ENCODE measurements at regions not wholly inside any gene's neighbourhood (a gene's known extent, or its start where the extent isn't known, plus 50 kb on each side); places are given as distances from the start of the nearest gene placed in this dataset.

DNA sequence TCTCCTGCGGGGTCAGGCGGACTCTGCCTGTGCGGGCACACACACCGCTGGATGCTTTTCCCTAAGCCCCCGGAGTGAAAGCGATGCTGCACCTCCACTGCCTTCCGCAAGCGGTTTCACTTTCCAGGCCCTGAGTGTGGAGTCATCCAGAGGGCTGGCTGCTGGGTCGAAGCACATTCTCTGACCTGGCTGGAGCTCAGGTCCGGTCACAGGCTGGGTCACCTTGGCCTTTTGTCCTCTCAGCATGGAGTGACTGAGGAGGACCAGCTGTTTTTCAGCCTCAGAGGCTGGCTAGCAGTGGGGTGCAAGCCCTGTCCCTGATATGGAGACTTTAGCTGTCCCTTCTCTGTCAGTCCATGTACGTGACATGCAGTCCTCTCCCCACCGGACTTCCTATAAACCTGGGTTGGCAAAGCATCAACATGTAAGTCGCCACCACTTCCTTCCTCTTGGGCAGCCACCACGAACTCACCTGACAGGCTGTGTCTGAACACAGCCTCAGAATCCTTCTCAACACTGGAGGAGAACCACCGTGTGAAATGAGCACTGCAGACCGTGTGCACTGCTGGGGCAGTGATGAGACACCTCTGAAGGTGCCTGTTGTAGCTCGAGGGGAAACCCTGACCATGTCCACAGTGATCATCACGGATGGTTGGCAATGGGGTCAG, 51.3 kb downstream of the GADD45G start:
- Histone ChIP-seq H3K4me1 (ENCODE audit: control insufficient read depth in 1 of 2, insufficient read depth in 2 of 2, low read length in 2 of 2) (no peaks in the 10 kb centered on the region), H3K36me3 (ENCODE audit: control insufficient read depth in 1 of 2, insufficient read depth in 2 of 2, low read length in 1 of 2) (no peaks in the 10 kb centered on the region), H3K9me3 (ENCODE audit: control insufficient read depth, low read length) (no peaks in the 10 kb centered on the region), H3K4me3 (ENCODE audit: low read length in 2 of 2) (no peak overlapping the region), H3K27me3 (ENCODE audit: control insufficient read depth in 1 of 2, insufficient read depth in 2 of 2, low read length in 1 of 2) (no peaks in the 10 kb centered on the region), H3K27ac (ENCODE audit: low read depth in 1 of 2, low read length in 2 of 2) (no peak overlapping the region)
- intact Hi-C loops (cut with DNase I), result no loop called here
- 92 to 93% methylated on average over 18 of the region's 18 CpGs for WGBS, 2 donors
- ATAC-seq (ENCODE audit: low FRiP score) (peak; percentile 34), DNase-seq (no peak)

DNA sequence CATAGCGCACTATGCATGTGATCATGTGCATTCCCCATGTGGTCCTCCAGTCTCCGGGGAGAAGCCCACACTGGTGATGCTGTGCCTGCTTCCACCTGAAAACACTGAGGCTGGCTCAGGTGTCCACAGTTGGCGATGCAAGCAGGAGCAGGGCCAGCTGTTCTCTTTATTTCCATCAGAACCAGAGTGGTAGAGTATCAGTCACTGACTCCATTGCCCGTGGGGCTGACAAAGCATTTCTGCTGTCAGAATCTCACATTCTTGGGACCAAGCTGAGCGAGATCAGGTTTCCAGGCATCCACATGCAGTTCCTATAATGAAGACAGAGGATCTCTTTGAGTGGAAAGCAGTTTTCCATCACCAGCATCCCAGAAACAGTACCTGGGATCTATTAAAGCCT, 52.5 kb downstream of the GADD45G start:
- H3K4me3 ChIP-seq (ENCODE audit: low read length in 2 of 2), result no peak overlapping the region
- H3K9me3 ChIP-seq (ENCODE audit: control insufficient read depth, low read length), result no peaks in the 10 kb centered on the region
- 92 to 97% methylated on average over 5 of the region's 5 CpGs for WGBS, 2 donors
- no peaks in the 10 kb centered on the region for H3K4me1 ChIP-seq (ENCODE audit: control insufficient read depth in 1 of 2, insufficient read depth in 2 of 2, low read length in 2 of 2)
- no peak overlapping the region for H3K27ac ChIP-seq (ENCODE audit: low read depth in 1 of 2, low read length in 2 of 2)
- no peaks in the 10 kb centered on the region for H3K36me3 ChIP-seq (ENCODE audit: control insufficient read depth in 1 of 2, insufficient read depth in 2 of 2, low read length in 1 of 2)
- DNase-seq (no peak), ATAC-seq (ENCODE audit: low FRiP score) (no peak)
- no peaks in the 10 kb centered on the region for H3K27me3 ChIP-seq (ENCODE audit: control insufficient read depth in 1 of 2, insufficient read depth in 2 of 2, low read length in 1 of 2)
- intact Hi-C loops (cut with DNase I), result no loop called here

DNA sequence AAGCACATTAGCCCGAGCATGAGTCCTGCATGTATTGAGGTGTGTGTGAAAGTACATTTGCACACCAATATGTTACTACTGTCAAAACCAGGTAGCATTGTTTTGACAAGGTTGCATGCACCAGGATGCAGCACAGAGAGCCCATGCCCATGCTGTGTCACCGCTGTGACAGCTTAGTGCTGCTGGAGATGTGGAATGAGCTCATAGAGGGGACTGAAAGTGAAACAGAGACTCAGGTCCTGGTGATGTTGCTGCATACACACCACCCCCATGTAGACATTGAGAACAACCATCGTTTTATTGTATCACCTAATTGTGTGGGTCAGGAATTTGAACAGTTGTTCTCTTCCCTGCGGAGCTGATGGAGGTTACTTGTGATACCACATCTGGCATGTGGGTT, 53.0 kb downstream of the GADD45G start:
- intact Hi-C loops (cut with DNase I), result no loop called here
- ATAC-seq (ENCODE audit: low FRiP score) (no peak), DNase-seq (no peak)
- Histone ChIP-seq H3K9me3 (ENCODE audit: control insufficient read depth, low read length) (no peaks in the 10 kb centered on the region), H3K27ac (ENCODE audit: low read depth in 1 of 2, low read length in 2 of 2) (no peak overlapping the region), H3K4me3 (ENCODE audit: low read length in 2 of 2) (no peak overlapping the region), H3K4me1 (ENCODE audit: control insufficient read depth in 1 of 2, insufficient read depth in 2 of 2, low read length in 2 of 2) (no peaks in the 10 kb centered on the region), H3K27me3 (ENCODE audit: control insufficient read depth in 1 of 2, insufficient read depth in 2 of 2, low read length in 1 of 2) (no peaks in the 10 kb centered on the region), H3K36me3 (ENCODE audit: control insufficient read depth in 1 of 2, insufficient read depth in 2 of 2, low read length in 1 of 2) (no peaks in the 10 kb centered on the region)
- WGBS, 2 donors, result 87 to 90% methylated on average over 4 of the region's 4 CpGs

DNA sequence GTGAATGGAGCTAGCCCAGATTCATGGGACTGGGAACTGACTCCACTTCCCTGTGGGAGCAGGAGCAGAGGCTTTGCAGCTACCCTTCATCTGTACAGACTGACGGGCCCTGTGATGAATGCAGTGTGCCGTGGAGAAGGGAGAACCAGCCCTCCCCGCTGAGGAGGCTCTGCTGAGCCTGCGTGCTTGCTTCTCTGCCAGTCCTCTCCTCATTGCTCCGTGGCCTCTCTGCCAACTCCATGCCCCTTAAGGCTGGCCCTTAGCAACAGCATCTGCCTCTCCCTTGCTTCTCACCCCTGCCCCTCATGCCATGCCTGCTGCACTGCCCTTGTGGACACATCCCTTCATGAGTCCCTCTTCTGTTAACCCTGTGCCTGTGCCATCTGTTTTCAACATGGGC, 53.6 kb downstream of the GADD45G start:
- no peak for DNase-seq

DNA sequence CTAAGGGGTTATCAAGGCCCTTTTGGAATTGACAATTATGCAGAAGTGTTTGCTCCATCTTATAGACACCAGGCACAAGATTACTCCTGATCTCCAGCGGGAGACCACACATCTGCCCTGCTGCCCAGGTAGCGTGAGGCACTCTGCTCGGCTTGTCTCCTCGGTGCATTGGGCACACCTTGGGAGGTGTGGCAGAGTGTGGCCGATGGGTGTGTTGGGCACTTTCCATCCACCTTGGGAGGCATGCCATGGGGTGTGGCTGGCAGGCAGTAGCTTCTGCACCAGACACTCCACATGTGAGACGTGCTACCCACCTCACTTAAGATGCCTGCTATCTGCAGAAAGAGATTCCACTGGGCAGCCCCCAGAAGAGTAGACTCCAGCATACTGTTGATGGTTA, 54.1 kb downstream of the GADD45G start:
- Histone ChIP-seq H3K27ac (ENCODE audit: low read depth in 1 of 2, low read length in 2 of 2) (no peak overlapping the region), H3K4me1 (ENCODE audit: control insufficient read depth in 1 of 2, insufficient read depth in 2 of 2, low read length in 2 of 2) (no peaks in the 10 kb centered on the region), H3K9me3 (ENCODE audit: control insufficient read depth, low read length) (no peaks in the 10 kb centered on the region), H3K36me3 (ENCODE audit: control insufficient read depth in 1 of 2, insufficient read depth in 2 of 2, low read length in 1 of 2) (no peaks in the 10 kb centered on the region), H3K27me3 (ENCODE audit: control insufficient read depth in 1 of 2, insufficient read depth in 2 of 2, low read length in 1 of 2) (no peaks in the 10 kb centered on the region), H3K4me3 (ENCODE audit: low read length in 2 of 2) (no peak overlapping the region)
- WGBS, 2 donors, result 91% methylated on average over 6 of the region's 6 CpGs
- intact Hi-C loops (cut with DNase I), result no loop called here
- DNase-seq (no peak), ATAC-seq (ENCODE audit: low FRiP score) (no peak)

More for the DNA sequence above, 53.6 kb downstream of the GADD45G start:
- no peaks in the 10 kb centered on the region for H3K9me3 ChIP-seq (ENCODE audit: control insufficient read depth, low read length)
- intact Hi-C loops (cut with DNase I), result no loop called here
- no peaks in the 10 kb centered on the region for H3K27me3 ChIP-seq (ENCODE audit: control insufficient read depth in 1 of 2, insufficient read depth in 2 of 2, low read length in 1 of 2)
- H3K27ac ChIP-seq (ENCODE audit: low read depth in 1 of 2, low read length in 2 of 2), result no peak overlapping the region
- H3K4me1 ChIP-seq (ENCODE audit: control insufficient read depth in 1 of 2, insufficient read depth in 2 of 2, low read length in 2 of 2), result no peaks in the 10 kb centered on the region
- H3K4me3 ChIP-seq (ENCODE audit: low read length in 2 of 2), result no peak overlapping the region
- 44 to 47% methylated on average over 5 of the region's 5 CpGs for WGBS, 2 donors
- H3K36me3 ChIP-seq (ENCODE audit: control insufficient read depth in 1 of 2, insufficient read depth in 2 of 2, low read length in 1 of 2), result no peaks in the 10 kb centered on the region
- no peak for ATAC-seq (ENCODE audit: low FRiP score)

DNA sequence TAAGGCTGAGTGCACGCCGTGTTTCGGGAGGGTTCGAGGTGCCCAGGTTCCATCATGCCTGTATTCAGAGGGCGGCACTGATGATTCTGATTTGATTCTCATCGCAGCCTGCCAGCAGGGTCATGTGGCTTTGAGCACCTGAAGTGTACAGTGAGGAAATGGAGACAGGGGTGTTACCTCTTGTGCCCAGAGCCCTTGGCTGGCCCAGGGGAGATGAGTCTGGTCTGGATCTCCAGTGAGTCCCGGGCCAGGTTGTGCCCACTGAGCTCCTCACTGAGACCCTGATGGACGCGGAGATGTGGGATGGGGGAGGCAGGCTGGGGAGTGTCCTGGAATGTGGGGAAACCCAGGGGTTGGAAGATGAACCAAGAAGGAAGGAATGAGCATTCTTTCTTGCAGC, 54.7 kb downstream of the GADD45G start:
- ATAC-seq (ENCODE audit: low FRiP score) (no peak), DNase-seq (no peak)
- Histone ChIP-seq H3K27ac (ENCODE audit: low read depth in 1 of 2, low read length in 2 of 2) (no peak overlapping the region), H3K36me3 (ENCODE audit: control insufficient read depth in 1 of 2, insufficient read depth in 2 of 2, low read length in 1 of 2) (no peaks in the 10 kb centered on the region), H3K4me3 (ENCODE audit: low read length in 2 of 2) (no peak overlapping the region), H3K27me3 (ENCODE audit: control insufficient read depth in 1 of 2, insufficient read depth in 2 of 2, low read length in 1 of 2) (no peaks in the 10 kb centered on the region), H3K9me3 (ENCODE audit: control insufficient read depth, low read length) (no peaks in the 10 kb centered on the region), H3K4me1 (ENCODE audit: control insufficient read depth in 1 of 2, insufficient read depth in 2 of 2, low read length in 2 of 2) (no peaks in the 10 kb centered on the region)
- intact Hi-C loops (cut with DNase I), result no loop called here
- 96% methylated on average over 9 of the region's 9 CpGs for WGBS, 2 donors

DNA sequence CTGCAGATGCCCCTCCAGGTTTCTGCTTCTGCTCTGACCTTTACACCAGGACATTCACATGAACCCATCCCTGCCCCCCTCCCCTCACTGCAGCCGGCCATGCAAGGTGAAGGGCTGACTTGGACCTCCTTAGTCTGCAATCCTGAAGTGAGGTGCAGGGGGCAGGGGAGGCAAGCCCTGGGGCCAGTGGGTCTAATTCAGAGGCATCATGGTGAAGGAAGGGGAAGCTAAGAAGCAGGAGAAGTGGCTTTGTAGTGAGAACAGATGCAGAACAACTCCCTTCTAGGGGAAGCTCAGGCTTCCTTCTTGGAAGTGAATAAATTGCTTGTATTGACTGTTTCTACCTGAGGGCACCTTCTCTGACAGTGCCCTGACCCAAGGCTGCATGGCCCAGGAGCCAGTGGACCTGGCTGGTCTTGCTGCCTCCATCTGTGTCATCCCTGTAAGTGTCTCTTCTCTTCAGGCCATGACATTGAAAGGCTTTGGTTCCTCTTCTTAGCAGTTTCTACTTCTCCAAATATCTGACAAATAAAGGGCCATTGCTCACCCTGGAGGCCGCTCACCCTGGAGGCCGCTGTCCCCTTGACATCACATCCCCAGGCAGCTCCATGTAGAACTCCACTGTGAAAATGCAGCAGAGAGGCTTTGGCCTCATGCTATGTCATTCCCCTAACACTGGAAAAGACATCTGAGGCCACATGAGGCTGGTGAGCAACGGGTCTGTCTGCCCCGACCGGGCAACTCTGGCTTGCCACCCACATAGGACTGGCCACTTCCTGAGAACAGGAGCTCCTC, 55.3 kb downstream of the GADD45G start:
- ATAC-seq (ENCODE audit: low FRiP score), result no peak
- no peak overlapping the region for H3K27ac ChIP-seq (ENCODE audit: low read depth in 1 of 2, low read length in 2 of 2)

DNA sequence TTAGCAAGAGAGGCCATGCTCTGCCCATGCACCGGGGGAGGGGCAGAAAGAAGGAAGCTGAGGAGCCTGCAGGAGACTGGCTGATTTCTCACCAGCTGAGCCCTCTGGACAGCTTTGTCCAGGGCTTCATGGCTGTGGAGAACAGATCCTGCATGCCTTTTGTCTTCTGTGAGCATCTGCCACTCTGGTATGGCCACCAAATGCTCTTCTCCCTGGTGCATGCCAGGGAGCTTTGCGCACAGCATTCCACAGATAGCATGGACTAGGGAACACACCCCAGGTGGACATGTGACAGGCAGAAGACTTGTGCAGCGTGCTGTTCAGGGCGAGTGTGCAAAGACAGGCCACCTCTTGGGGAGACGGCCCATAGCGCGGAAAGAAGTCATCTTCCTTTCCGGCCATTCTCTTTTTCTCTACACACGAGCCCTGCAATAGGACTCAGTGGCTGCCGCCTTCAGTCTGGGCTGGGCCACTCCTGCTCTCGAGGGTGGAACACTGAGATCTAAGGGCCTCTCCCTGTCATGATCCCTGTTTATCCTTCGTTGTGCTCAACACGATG, 56.7 kb downstream of the GADD45G start:
- no peaks in the 10 kb centered on the region for H3K4me1 ChIP-seq (ENCODE audit: control insufficient read depth in 1 of 2, insufficient read depth in 2 of 2, low read length in 2 of 2)
- no peaks in the 10 kb centered on the region for H3K27me3 ChIP-seq (ENCODE audit: control insufficient read depth in 1 of 2, insufficient read depth in 2 of 2, low read length in 1 of 2)
- H3K36me3 ChIP-seq (ENCODE audit: control insufficient read depth in 1 of 2, insufficient read depth in 2 of 2, low read length in 1 of 2), result no peaks in the 10 kb centered on the region
- no peak overlapping the region for H3K27ac ChIP-seq (ENCODE audit: low read depth in 1 of 2, low read length in 2 of 2)
- no peak overlapping the region for H3K4me3 ChIP-seq (ENCODE audit: low read length in 2 of 2)
- H3K9me3 ChIP-seq (ENCODE audit: control insufficient read depth, low read length), result no peaks in the 10 kb centered on the region
- DNase-seq, result no peak
- ATAC-seq (ENCODE audit: low FRiP score), result peak; percentile 37
- 45 to 52% methylated on average over 13 of the region's 13 CpGs for WGBS, 2 donors
- intact Hi-C loops (cut with DNase I), result no loop called here

More for the DNA sequence above, 55.3 kb downstream of the GADD45G start:
- no peak for DNase-seq
- Histone ChIP-seq H3K4me1 (ENCODE audit: control insufficient read depth in 1 of 2, insufficient read depth in 2 of 2, low read length in 2 of 2) (no peaks in the 10 kb centered on the region), H3K4me3 (ENCODE audit: low read length in 2 of 2) (no peak overlapping the region), H3K27me3 (ENCODE audit: control insufficient read depth in 1 of 2, insufficient read depth in 2 of 2, low read length in 1 of 2) (no peaks in the 10 kb centered on the region), H3K36me3 (ENCODE audit: control insufficient read depth in 1 of 2, insufficient read depth in 2 of 2, low read length in 1 of 2) (no peaks in the 10 kb centered on the region), H3K9me3 (ENCODE audit: control insufficient read depth, low read length) (no peaks in the 10 kb centered on the region)
- WGBS, 2 donors, result 95 to 97% methylated on average over 6 of the region's 6 CpGs
- intact Hi-C loops (cut with DNase I), result no loop called here
